HepG2 (cell line): ENCODE measurements at regions not wholly inside any gene's neighbourhood (a gene's known extent, or its start where the extent isn't known, plus 50 kb on each side); places are given as distances from the start of the nearest gene placed in this dataset.

ENCODE experiments used
- ATAC-seq: fragments of 200-7000 bp; cut with Tn5 transposase; 3 replicates; pipeline ENCODE4 v1.9.1; 2020; ENCODE audit warnings: mild to moderate bottlenecking, moderate library complexity
- BruUV-seq: library from RNA; stranded (reverse); fragments of 400-500 nt; replicated peaks from 2 replicates; lab custom pipeline; 2021; lab: Mats Ljungman, UMichigan
- CTCF ChIA-PET: fragments of 300-600 bp; formaldehyde crosslinking; extraction: SDS; loops from one replicate; lab custom pipeline; 2021; ENCODE audit warnings: low total read pairs, inconsistent platforms, low intra/inter-chr PET ratio; lab: Yijun Ruan, JAX
- POLR2A ChIA-PET: fragments of 350-600 bp; sonication (Branson Sonifier 250); formaldehyde crosslinking; loops from one replicate; lab custom pipeline; 2020; ENCODE audit warnings: antibody characterized with exemption, inconsistent platforms; lab: Yijun Ruan, JAX
- DNase-seq: peaks from one replicate; pipeline ENCODE4 v3.0.0-alpha.2; 2015; ENCODE audit warnings: low spot score
- FAIRE-seq: peaks from 3 replicates; lab custom pipeline; 2011; peaks lifted over from hg19 to GRCh38; lab: Jason Lieb, UNC
- H2AFZ ChIP-seq: one replicate; pipeline ENCODE4 v1.6.1; 2011; ENCODE audit warnings: low read length, inconsistent platforms
- H3K27ac ChIP-seq: fragments of 300-600 bp; 3 replicates; pipeline ENCODE4 v1.8.0; 2011; ENCODE audit warnings: mixed run types, mild to moderate bottlenecking, mixed read lengths, low read length, inconsistent platforms; ENCODE audit not compliant: insufficient read depth; ENCODE audit errors: extremely low read length
- H3K27me3 ChIP-seq, 2 experiments: fragments of 200-600 bp in 1 of 2; 2 replicates in 1 of 2; 3 replicates in 1 of 2; pipeline versions ENCODE4 v1.6.0 to v1.8.0; 2011; ENCODE audit warnings: low read length in 2 of 2, mild to moderate bottlenecking in 2 of 2, moderate library complexity in 2 of 2, inconsistent platforms in 1 of 2; ENCODE audit not compliant: insufficient read depth in 2 of 2, control insufficient read depth in 1 of 2
- H3K36me3 ChIP-seq, 2 experiments: fragments of 200-600 bp in 1 of 2; replicated peaks in 1 of 2; 2 replicates in 1 of 2; 3 replicates in 1 of 2; pipeline versions ENCODE4 v1.5.1 to v1.8.0; 2011; ENCODE audit warnings: low read length in 2 of 2, inconsistent platforms in 1 of 2; ENCODE audit not compliant: insufficient read depth in 2 of 2, control insufficient read depth in 1 of 2
- H3K4me1 ChIP-seq: 2 replicates; pipeline ENCODE4 v1.5.1; 2012; ENCODE audit warnings: low read length, inconsistent platforms; ENCODE audit not compliant: insufficient read depth
- H3K4me2 ChIP-seq: 2 replicates; pipeline ENCODE4 v1.6.0; 2011; ENCODE audit warnings: low read depth, low read length, inconsistent platforms
- H3K4me3 ChIP-seq, 3 experiments: fragments of 200-600 bp in 1 of 3; sonication (generic), shearing (Covaris generic) in 1 of 3; replicated peaks in 1 of 3; 2 replicates each; pipeline ENCODE4 v1.5.1; 2011 to 2016; ENCODE audit warnings: low read length in 3 of 3, inconsistent platforms in 2 of 3, low read depth in 2 of 3, mild to moderate bottlenecking in 2 of 3, control low read depth in 1 of 3, mixed read lengths in 1 of 3; ENCODE audit not compliant: insufficient read depth in 1 of 3
- H3K79me2 ChIP-seq: one replicate; pipeline ENCODE4 v1.6.1; 2011; ENCODE audit warnings: low read length, inconsistent platforms; ENCODE audit not compliant: insufficient read depth
- H3K9ac ChIP-seq: 2 replicates; pipeline ENCODE4 v1.6.0; 2011; ENCODE audit warnings: mild to moderate bottlenecking, low read depth, low read length, inconsistent platforms; ENCODE audit not compliant: insufficient read depth
- H3K9me3 ChIP-seq: 2 replicates; pipeline ENCODE4 v1.5.1; 2012; ENCODE audit warnings: mild to moderate bottlenecking, low read length
- H4K20me1 ChIP-seq: 2 replicates; pipeline ENCODE4 v1.6.0; 2011; ENCODE audit warnings: inconsistent platforms, mild to moderate bottlenecking, low read length, moderate library complexity; ENCODE audit not compliant: insufficient read depth
- SP1 ChIP-seq, 2 experiments: fragments of 450-650 bp in 1 of 2; sonication (generic) in 1 of 2; formaldehyde crosslinking in 1 of 2; IDR thresholded peaks; 2 replicates each; pipeline versions ENCODE4 v1.4.0 to v1.6.1; 2016 to 2020; ENCODE audit warnings: missing genetic modification reagents in 1 of 2
- TEAD2 ChIP-seq: sonication (generic); formaldehyde crosslinking; IDR thresholded peaks from 2 replicates; pipeline ENCODE4 v1.9.0; 2021; ENCODE audit warnings: missing genetic modification reagents
- TFDP2 ChIP-seq: sonication (generic); formaldehyde crosslinking; IDR thresholded peaks from 2 replicates; pipeline ENCODE4 v1.4.0; 2020; ENCODE audit warnings: missing genetic modification reagents
- XRCC5 ChIP-seq: fragments of 200-400 bp; formaldehyde crosslinking; optimal IDR thresholded peaks from 2 replicates; pipeline ENCODE3; 2017; ENCODE audit warnings: mild to moderate bottlenecking, low read length
- ZBTB49 ChIP-seq: sonication (generic); formaldehyde crosslinking; IDR thresholded peaks from 2 replicates; pipeline ENCODE4 v1.4.0; 2020; ENCODE audit warnings: missing genetic modification reagents, borderline replicate concordance
- ZMYM3 ChIP-seq: sonication (generic); formaldehyde crosslinking; IDR thresholded peaks from 2 replicates; pipeline ENCODE4 v1.5.1; 2020; ENCODE audit warnings: mild to moderate bottlenecking, missing genetic modification reagents
- WGBS: methylation state at CpG from one replicate; pipeline ENCODE4 v1.1.6; 2017; ENCODE audit warnings: low lambda C conversion rate; 5-methylcytosine and 5-hydroxymethylcytosine counted together
- in situ Hi-C: cut with HindIII; loops from 2 replicates; pipeline ENCODE4 v1.10.0; 2017; ENCODE audit warnings: low pct_unique_long_range_greater_than_20kb; ENCODE audit not compliant: extremely low pct_ligation_motif_present
- intact Hi-C: fragments of 100-400 bp; cut with micrococcal nuclease; formaldehyde crosslinking; loops from one replicate; pipeline ENCODE4 v1.10.0; 2022; ENCODE audit not compliant: unreplicated experiment

GRCh38 chr4:100084892-100085291 is 105.4 kb downstream of the DDIT4L start:
- no peak for TF ChIP-seq TFDP2 (CRISPR knock-in tag)
- no peak for TF ChIP-seq ZBTB49 (CRISPR knock-in tag)
- no peak for TF ChIP-seq ZMYM3 (CRISPR knock-in tag)
- TF ChIP-seq SP1 (IDR thresholded peaks at IDR 0.05) = no peak
- no peak for TF ChIP-seq SP1 (CRISPR knock-in tag; IDR thresholded peaks at IDR 0.05)
- no peaks in the 10 kb centered on the region for H3K9me3 ChIP-seq
- 0% methylated on average over 1 of the region's 1 CpG for WGBS
- no peak for FAIRE-seq
- in situ Hi-C loops = no loop called here
- no peak overlapping the region for H3K27ac ChIP-seq
- no peaks in the 10 kb centered on the region for H3K79me2 ChIP-seq
- H3K27me3 ChIP-seq = no peaks in the 10 kb centered on the region
- no peaks in the 10 kb centered on the region for H4K20me1 ChIP-seq
- no peak for ATAC-seq
- no peak overlapping the region for H3K4me2 ChIP-seq
- H2AFZ ChIP-seq = no peak overlapping the region
- ChIA-PET CTCF (no interaction called here), POLR2A (no interaction called here)
- H3K4me1 ChIP-seq = no peaks in the 10 kb centered on the region
- intact Hi-C loops = no loop called here
- no peak for DNase-seq
- H3K9ac ChIP-seq = no peak overlapping the region
- no peaks in the 10 kb centered on the region for H3K36me3 ChIP-seq
- no peak overlapping the region for H3K4me3 ChIP-seq
- BruUV-seq = no TSS peak

GRCh38 chr4:100083289-100083688 is 107.0 kb downstream of the DDIT4L start:
- TF ChIP-seq XRCC5 = no peak
- TF ChIP-seq TEAD2 = no peak
- Histone ChIP-seq H2AFZ (no peak overlapping the region), H3K27me3 (no peaks in the 10 kb centered on the region), H3K4me1 (no peaks in the 10 kb centered on the region), H3K79me2 (no peaks in the 10 kb centered on the region), H3K4me3 (no peak overlapping the region), H3K36me3 (no peaks in the 10 kb centered on the region), H3K27ac (no peak overlapping the region), H3K9ac (no peak overlapping the region), H3K4me2 (no peak overlapping the region), H4K20me1 (no peaks in the 10 kb centered on the region), H3K9me3 (no peaks in the 10 kb centered on the region)
- in situ Hi-C loops = no loop called here
- FAIRE-seq (no peak), ATAC-seq (no peak), DNase-seq (no peak)
- BruUV-seq = no TSS peak
- ChIA-PET CTCF (no interaction called here), POLR2A (no interaction called here)
- intact Hi-C loops = no loop called here
